ENCODE measurements at regions not wholly inside any gene's neighbourhood (a gene's known extent, or its start where the extent isn't known, plus 50 kb on each side); places are given as distances from the start of the nearest gene placed in this dataset.

DNA sequence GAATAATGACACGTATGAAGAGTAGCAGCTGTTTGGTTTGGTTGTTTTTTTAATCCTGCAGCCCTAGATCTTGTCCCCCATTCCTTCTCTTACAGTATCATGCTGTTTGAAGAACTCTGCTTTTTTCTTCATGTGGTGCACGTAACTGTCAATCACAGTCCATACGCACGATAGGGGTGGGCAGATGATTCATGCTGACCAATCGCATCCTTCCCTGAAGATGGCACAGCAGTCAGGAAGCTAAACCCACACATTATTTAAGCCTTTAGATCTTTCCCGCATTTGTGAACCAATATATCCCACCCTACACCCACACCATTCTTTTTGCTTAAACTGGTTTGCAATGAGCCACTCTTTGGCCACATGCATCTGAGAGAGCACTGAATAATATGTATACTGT is 158.9 kb upstream of the PLEKHA5 start:
- H3K4me2 ChIP-seq (ENCODE audit: low read length): no peak overlapping the region
- H3K27me3 ChIP-seq (ENCODE audit: insufficient read depth, low read length): no peaks in the 10 kb centered on the region
- FAIRE-seq: no peak
- H2AFZ ChIP-seq (ENCODE audit: low read depth, low read length): no peak overlapping the region
- no peak for TF ChIP-seq EZH2 (IDR thresholded peaks at IDR 0.05; ENCODE audit: insufficient read depth, low read length)
- TF ChIP-seq, protein P1, sequence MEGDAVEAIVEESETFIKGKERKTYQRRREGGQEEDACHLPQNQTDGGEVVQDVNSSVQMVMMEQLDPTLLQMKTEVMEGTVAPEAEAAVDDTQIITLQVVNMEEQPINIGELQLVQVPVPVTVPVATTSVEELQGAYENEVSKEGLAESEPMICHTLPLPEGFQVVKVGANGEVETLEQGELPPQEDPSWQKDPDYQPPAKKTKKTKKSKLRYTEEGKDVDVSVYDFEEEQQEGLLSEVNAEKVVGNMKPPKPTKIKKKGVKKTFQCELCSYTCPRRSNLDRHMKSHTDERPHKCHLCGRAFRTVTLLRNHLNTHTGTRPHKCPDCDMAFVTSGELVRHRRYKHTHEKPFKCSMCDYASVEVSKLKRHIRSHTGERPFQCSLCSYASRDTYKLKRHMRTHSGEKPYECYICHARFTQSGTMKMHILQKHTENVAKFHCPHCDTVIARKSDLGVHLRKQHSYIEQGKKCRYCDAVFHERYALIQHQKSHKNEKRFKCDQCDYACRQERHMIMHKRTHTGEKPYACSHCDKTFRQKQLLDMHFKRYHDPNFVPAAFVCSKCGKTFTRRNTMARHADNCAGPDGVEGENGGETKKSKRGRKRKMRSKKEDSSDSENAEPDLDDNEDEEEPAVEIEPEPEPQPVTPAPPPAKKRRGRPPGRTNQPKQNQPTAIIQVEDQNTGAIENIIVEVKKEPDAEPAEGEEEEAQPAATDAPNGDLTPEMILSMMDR (IDR thresholded peaks at IDR 0.05; ENCODE audit: insufficient read depth, low read depth, low read length): no peak
- H3K36me3 Mint-ChIP-seq (ENCODE audit: low read depth, unreplicated experiment): no peaks in the 10 kb centered on the region
- peaks cover 2% of the 10 kb centered on the region for H3K9me3 Mint-ChIP-seq (ENCODE audit: unreplicated experiment)
- H3K36me3 ChIP-seq (ENCODE audit: insufficient read depth, low read length): no peaks in the 10 kb centered on the region
- no peaks in the 10 kb centered on the region for H3K4me1 ChIP-seq (ENCODE audit: insufficient read depth, low read length)
- H3K9me3 ChIP-seq (ENCODE audit: insufficient read depth, low read depth, low read length): no peaks in the 10 kb centered on the region
- no peak overlapping the region for H3K4me3 Mint-ChIP-seq (ENCODE audit: unreplicated experiment)
- H3K4me3 ChIP-seq (ENCODE audit: insufficient read depth, low read depth, low read length): no peak overlapping the region
- H3K4me1 Mint-ChIP-seq (ENCODE audit: low read depth, unreplicated experiment): peaks cover 7% of the 10 kb centered on the region
- no peaks in the 10 kb centered on the region for H4K20me1 ChIP-seq (ENCODE audit: insufficient read depth, low read length)
- H3K27me3 Mint-ChIP-seq (ENCODE audit: low read depth, unreplicated experiment): no peaks in the 10 kb centered on the region
- no peak overlapping the region for H3K9ac ChIP-seq (ENCODE audit: low read length)
- peak; percentile 47 for DNase-seq (ENCODE audit: low read depth)
- no peak overlapping the region for H3K27ac Mint-ChIP-seq (ENCODE audit: unreplicated experiment)
- no peaks in the 10 kb centered on the region for H3K79me2 ChIP-seq (ENCODE audit: insufficient read depth, low read length)
- H3K27ac ChIP-seq (ENCODE audit: low read depth, low read length): no peak overlapping the region

DNA sequence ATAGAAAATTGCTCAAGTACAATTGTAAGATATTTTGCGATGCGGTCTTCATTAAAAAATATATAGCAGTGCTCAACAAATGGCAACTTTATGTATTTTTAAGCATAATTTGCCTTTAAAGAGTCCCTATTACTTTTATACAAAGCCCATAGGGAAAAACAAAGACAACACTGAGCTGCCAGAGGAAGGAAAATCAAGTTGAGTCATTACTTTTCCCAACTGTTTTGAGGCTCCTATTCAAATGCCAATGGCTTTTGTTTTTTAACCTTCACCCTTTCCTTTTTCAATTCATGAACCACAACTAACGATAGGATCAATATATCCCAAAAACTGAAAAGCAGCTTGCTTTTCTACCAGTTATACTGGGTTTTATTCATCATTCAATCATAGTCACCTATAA is 157.6 kb upstream of the PLEKHA5 start:
- Histone ChIP-seq H3K4me1 (ENCODE audit: insufficient read depth, low read length) (no peaks in the 10 kb centered on the region), H3K79me2 (ENCODE audit: insufficient read depth, low read length) (no peaks in the 10 kb centered on the region), H3K9ac (ENCODE audit: low read length) (no peak overlapping the region), H3K9me3 (ENCODE audit: insufficient read depth, low read depth, low read length) (no peaks in the 10 kb centered on the region), H3K4me2 (ENCODE audit: low read length) (no peak overlapping the region), H2AFZ (ENCODE audit: low read depth, low read length) (no peak overlapping the region), H3K4me3 (ENCODE audit: insufficient read depth, low read depth, low read length) (no peak overlapping the region), H3K27me3 (ENCODE audit: insufficient read depth, low read length) (no peaks in the 10 kb centered on the region), H4K20me1 (ENCODE audit: insufficient read depth, low read length) (no peaks in the 10 kb centered on the region), H3K36me3 (ENCODE audit: insufficient read depth, low read length) (no peaks in the 10 kb centered on the region), H3K27ac (ENCODE audit: low read depth, low read length) (no peak overlapping the region)
- H3K4me3 Mint-ChIP-seq (ENCODE audit: unreplicated experiment): no peak overlapping the region
- DNase-seq (ENCODE audit: low read depth) (no peak), FAIRE-seq (no peak)
- TF ChIP-seq EZH2 (IDR thresholded peaks at IDR 0.05; ENCODE audit: insufficient read depth, low read length): no peak
- TF ChIP-seq, protein P1 (IDR thresholded peaks at IDR 0.05; ENCODE audit: insufficient read depth, low read depth, low read length): no peak
- no peaks in the 10 kb centered on the region for H3K36me3 Mint-ChIP-seq (ENCODE audit: low read depth, unreplicated experiment)
- H3K4me1 Mint-ChIP-seq (ENCODE audit: low read depth, unreplicated experiment): peaks cover 7% of the 10 kb centered on the region
- H3K9me3 Mint-ChIP-seq (ENCODE audit: unreplicated experiment): peaks cover 7% of the 10 kb centered on the region
- H3K27ac Mint-ChIP-seq (ENCODE audit: unreplicated experiment): no peak overlapping the region
- H3K27me3 Mint-ChIP-seq (ENCODE audit: low read depth, unreplicated experiment): no peaks in the 10 kb centered on the region

DNA sequence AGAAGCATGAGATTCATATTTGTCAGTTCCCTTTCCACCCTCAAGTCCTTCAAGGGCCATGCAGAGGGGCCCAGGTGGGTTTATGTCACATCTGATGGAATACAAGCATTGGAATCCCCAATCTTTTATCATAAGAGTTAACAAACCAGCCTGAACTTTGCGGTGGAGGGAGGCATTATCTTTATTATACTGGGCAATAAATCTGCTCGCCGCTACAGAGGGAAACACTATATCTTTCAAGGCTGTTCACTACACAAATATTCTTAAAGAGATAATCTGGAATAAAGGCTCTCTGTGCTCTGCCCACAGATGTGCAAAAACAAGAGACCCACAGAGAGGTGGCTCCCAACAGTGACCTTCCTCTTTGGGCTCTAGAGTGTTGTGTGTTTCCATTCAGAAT is 153.6 kb upstream of the PLEKHA5 start:
- no peaks in the 10 kb centered on the region for H3K79me2 ChIP-seq (ENCODE audit: insufficient read depth, low read length)
- no peak overlapping the region for H3K27ac ChIP-seq (ENCODE audit: low read depth, low read length)
- no peaks in the 10 kb centered on the region for H3K36me3 ChIP-seq (ENCODE audit: insufficient read depth, low read length)
- H3K4me3 ChIP-seq (ENCODE audit: insufficient read depth, low read depth, low read length): no peak overlapping the region
- Mint-ChIP-seq H3K9me3 (ENCODE audit: unreplicated experiment) (peaks cover 9% of the 10 kb centered on the region), H3K4me3 (ENCODE audit: unreplicated experiment) (no peak overlapping the region), H3K27me3 (ENCODE audit: low read depth, unreplicated experiment) (no peaks in the 10 kb centered on the region), H3K27ac (ENCODE audit: unreplicated experiment) (no peak overlapping the region), H3K4me1 (ENCODE audit: low read depth, unreplicated experiment) (peaks cover 5% of the 10 kb centered on the region), H3K36me3 (ENCODE audit: low read depth, unreplicated experiment) (no peaks in the 10 kb centered on the region)
- TF ChIP-seq, protein P1 (IDR thresholded peaks at IDR 0.05; ENCODE audit: insufficient read depth, low read depth, low read length): no peak
- TF ChIP-seq EZH2 (IDR thresholded peaks at IDR 0.05; ENCODE audit: insufficient read depth, low read length): no peak
- no peaks in the 10 kb centered on the region for H3K4me1 ChIP-seq (ENCODE audit: insufficient read depth, low read length)
- no peak overlapping the region for H3K9ac ChIP-seq (ENCODE audit: low read length)
- H3K4me2 ChIP-seq (ENCODE audit: low read length): no peak overlapping the region
- no peaks in the 10 kb centered on the region for H3K9me3 ChIP-seq (ENCODE audit: insufficient read depth, low read depth, low read length)
- no peaks in the 10 kb centered on the region for H3K27me3 ChIP-seq (ENCODE audit: insufficient read depth, low read length)
- FAIRE-seq: no peak
- H4K20me1 ChIP-seq (ENCODE audit: insufficient read depth, low read length): no peaks in the 10 kb centered on the region
- no peak for DNase-seq (ENCODE audit: low read depth)
- H2AFZ ChIP-seq (ENCODE audit: low read depth, low read length): no peak overlapping the region

Measured in astrocyte (in vitro differentiated cells and primary cell).